ENCODE measurements at regions not wholly inside any gene's neighbourhood (a gene's known extent, or its start where the extent isn't known, plus 50 kb on each side); places are given as distances from the start of the nearest gene placed in this dataset.

- TF ChIP-seq IRF9 (tag; IDR thresholded peaks at IDR 0.05): no peak
- no peak for TF ChIP-seq OTX1 (CRISPR knock-in tag; IDR thresholded peaks at IDR 0.05)
- TF ChIP-seq RCOR1 (IDR thresholded peaks at IDR 0.05; ENCODE audit: borderline replicate concordance in 1 of 2, low read depth in 2 of 2, low read length in 2 of 2): no peak
- no peak for TF ChIP-seq ZNF586 (CRISPR knock-in tag; conservative IDR thresholded peaks at IDR 0.05)
- no peak for TF ChIP-seq RAD21 (CRISPR knock-in tag; conservative IDR thresholded peaks at IDR 0.05 in 1 of 2, IDR thresholded peaks at IDR 0.05 in 1 of 2)
- no peak for TF ChIP-seq ZNF121 (CRISPR knock-in tag; conservative IDR thresholded peaks at IDR 0.05)
- TF ChIP-seq ZNF3 (CRISPR knock-in tag; IDR thresholded peaks at IDR 0.05): no peak
- TF ChIP-seq ZNF23 (CRISPR knock-in tag; IDR thresholded peaks at IDR 0.05): no peak
- TF ChIP-seq ZNF589 (CRISPR knock-in tag; IDR thresholded peaks at IDR 0.05; ENCODE audit: low read depth): no peak
- no peak for TF ChIP-seq CAMTA2 (CRISPR knock-in tag; conservative IDR thresholded peaks at IDR 0.05)
These were observed 166.2 kb downstream of the ATP6V1G3 start (continued) for GRCh38 chr1:198374288-198374687.

GRCh38 chr1:198373376-198373775 is 167.1 kb downstream of the ATP6V1G3 start:
- ATAC-seq (peak; percentile 62), DNase-seq (ENCODE audit: extremely low read depth in 1 of 4, low spot score in 3 of 4) (no peak), FAIRE-seq (no peak)
- no peaks in the 10 kb centered on the region for H3K9me3 ChIP-seq (replicated peaks; ENCODE audit: control insufficient read depth, insufficient read depth, low read depth, low read length)
- no peak overlapping the region for H3K9ac ChIP-seq (ENCODE audit: insufficient read depth in 1 of 2, low read depth in 2 of 2, low read length in 2 of 2)
- no peaks in the 10 kb centered on the region for H4K20me1 ChIP-seq (replicated peaks; ENCODE audit: control insufficient read depth, insufficient read depth, low read length)
- no peaks in the 10 kb centered on the region for H3K9me1 ChIP-seq (ENCODE audit: control insufficient read depth, insufficient read depth, low read length)
- intact Hi-C loops (cut with micrococcal nuclease): no loop called here
- no peaks in the 10 kb centered on the region for H3K4me1 ChIP-seq (replicated peaks in 1 of 2; ENCODE audit: control insufficient read depth in 2 of 2, insufficient read depth in 2 of 2, low read length in 2 of 2)
- no TSS peak for BruUV-seq (replicated peaks)
- WGBS (ENCODE audit: insufficient coverage, low coverage, missing lambda C conversion rate): 5% methylated on average over 3 of the region's 3 CpGs
- no peak overlapping the region for H3K27ac ChIP-seq (ENCODE audit: extremely low read depth, low read depth, low read length)
- POLR2A ChIA-PET: interaction anchor here (0.5 to 1.0 kb wide), 3 partner anchors 10 to 811 kb away, joined by 3 read pairs; no protein-coding TSS in a partner anchor
- no peak overlapping the region for H2AFZ ChIP-seq (ENCODE audit: low read depth, low read length)
- no peaks in the 10 kb centered on the region for H3K27me3 ChIP-seq (ENCODE audit: control insufficient read depth in 2 of 2, insufficient read depth in 2 of 2, low read length in 2 of 2)
- in situ Hi-C loops (cut with MboI): no loop called here
- H3K79me2 ChIP-seq (ENCODE audit: control insufficient read depth, insufficient read depth, low read length): no peaks in the 10 kb centered on the region
- CTCF ChIA-PET (ENCODE audit: low intra/inter-chr PET ratio): no interaction called here
- no peak overlapping the region for H3K4me2 ChIP-seq (ENCODE audit: insufficient read depth, low read length)
- no peaks in the 10 kb centered on the region for H3K36me3 ChIP-seq (ENCODE audit: control insufficient read depth, insufficient read depth, low read length)
- no peak overlapping the region for H3K4me3 ChIP-seq
- TF ChIP-seq SOX6 (IDR thresholded peaks at IDR 0.05) (peak; percentile 41; the same call in 1 of the 2 replicates), RFX5 (IDR thresholded peaks at IDR 0.05; ENCODE audit: low read depth, low read length) (no peak), ATF4 (CRISPR knock-in tag; IDR thresholded peaks at IDR 0.05) (peak; percentile 73), RAD21 (CRISPR knock-in tag; conservative IDR thresholded peaks at IDR 0.05 in 1 of 2, IDR thresholded peaks at IDR 0.05 in 1 of 2) (0 out of 4 replicates have a peak, but pooled peaks of 1 of the 2 experiments have one; percentile 4), MYC (IDR thresholded peaks at IDR 0.05; ENCODE audit: low read depth, low read length) (peak; percentile 40; the same call in 1 of the 2 replicates), MYC (CRISPR knock-in tag; IDR thresholded peaks at IDR 0.05; ENCODE audit: borderline replicate concordance, low read depth) (no peak), CTCF (IDR thresholded peaks at IDR 0.05 in 2 of 3, conservative IDR thresholded peaks at IDR 0.05 in 1 of 3; ENCODE audit: insufficient read depth in 2 of 3, low read depth in 1 of 3, low read length in 3 of 3) (no peak), ATF7 (IDR thresholded peaks at IDR 0.05) (0 out of 2 replicates have a peak, but pooled peaks have one; percentile 11), CEBPG (CRISPR knock-in tag; IDR thresholded peaks at IDR 0.05) (peak; percentile 69), CEBPG (tag; conservative IDR thresholded peaks at IDR 0.05 in 1 of 2, IDR thresholded peaks at IDR 0.05 in 1 of 2) (peak; percentile 67 to 82)
